ENCODE measurements at regions not wholly inside any gene's neighbourhood (a gene's known extent, or its start where the extent isn't known, plus 50 kb on each side); places are given as distances from the start of the nearest gene placed in this dataset.

- TF ChIP-seq, protein P1, sequence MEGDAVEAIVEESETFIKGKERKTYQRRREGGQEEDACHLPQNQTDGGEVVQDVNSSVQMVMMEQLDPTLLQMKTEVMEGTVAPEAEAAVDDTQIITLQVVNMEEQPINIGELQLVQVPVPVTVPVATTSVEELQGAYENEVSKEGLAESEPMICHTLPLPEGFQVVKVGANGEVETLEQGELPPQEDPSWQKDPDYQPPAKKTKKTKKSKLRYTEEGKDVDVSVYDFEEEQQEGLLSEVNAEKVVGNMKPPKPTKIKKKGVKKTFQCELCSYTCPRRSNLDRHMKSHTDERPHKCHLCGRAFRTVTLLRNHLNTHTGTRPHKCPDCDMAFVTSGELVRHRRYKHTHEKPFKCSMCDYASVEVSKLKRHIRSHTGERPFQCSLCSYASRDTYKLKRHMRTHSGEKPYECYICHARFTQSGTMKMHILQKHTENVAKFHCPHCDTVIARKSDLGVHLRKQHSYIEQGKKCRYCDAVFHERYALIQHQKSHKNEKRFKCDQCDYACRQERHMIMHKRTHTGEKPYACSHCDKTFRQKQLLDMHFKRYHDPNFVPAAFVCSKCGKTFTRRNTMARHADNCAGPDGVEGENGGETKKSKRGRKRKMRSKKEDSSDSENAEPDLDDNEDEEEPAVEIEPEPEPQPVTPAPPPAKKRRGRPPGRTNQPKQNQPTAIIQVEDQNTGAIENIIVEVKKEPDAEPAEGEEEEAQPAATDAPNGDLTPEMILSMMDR (IDR thresholded peaks at IDR 0.05; ENCODE audit: low read depth, low read length), result no peak
- no peak for DNase-seq (ENCODE audit: extremely low read depth, low read depth)
These were observed 63.2 kb downstream of the SHANK2 start for GRCh38 chr11:71188886-71189767.

GRCh38 chr11:71188073-71188472 is 64.3 kb downstream of the SHANK2 start:
- DNase-seq (ENCODE audit: extremely low read depth, low read depth), result no peak
- TF ChIP-seq, protein P1 (IDR thresholded peaks at IDR 0.05; ENCODE audit: low read depth, low read length), result no peak

DNA sequence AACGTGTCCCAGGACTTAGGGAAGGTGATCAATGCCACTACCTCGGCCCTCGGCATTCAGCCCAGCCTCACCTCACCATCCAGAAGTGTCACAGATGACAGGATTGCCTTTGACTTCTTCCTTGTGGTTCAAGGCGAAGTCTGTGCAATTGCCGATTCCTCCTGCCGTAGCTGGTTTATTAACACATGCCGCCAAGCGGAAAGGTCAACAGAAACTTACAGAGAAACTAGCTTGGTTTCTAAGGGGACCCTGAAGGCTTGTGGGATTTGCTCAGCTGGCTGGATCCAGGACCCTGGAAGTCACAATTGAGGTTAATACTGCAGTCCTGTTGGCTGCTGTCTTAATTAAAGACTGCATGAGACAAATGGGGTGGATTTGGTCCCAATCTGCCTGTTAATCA is 65.6 kb downstream of the SHANK2 start:
- no peak for DNase-seq (ENCODE audit: extremely low read depth, low read depth)
- TF ChIP-seq, protein P1 (IDR thresholded peaks at IDR 0.05; ENCODE audit: low read depth, low read length), result no peak

- DNase-seq (ENCODE audit: extremely low read depth, low read depth), result no peak
- TF ChIP-seq, protein P1 (IDR thresholded peaks at IDR 0.05; ENCODE audit: low read depth, low read length), result no peak
These were observed 67.0 kb downstream of the SHANK2 start for GRCh38 chr11:71185411-71185810.

DNA sequence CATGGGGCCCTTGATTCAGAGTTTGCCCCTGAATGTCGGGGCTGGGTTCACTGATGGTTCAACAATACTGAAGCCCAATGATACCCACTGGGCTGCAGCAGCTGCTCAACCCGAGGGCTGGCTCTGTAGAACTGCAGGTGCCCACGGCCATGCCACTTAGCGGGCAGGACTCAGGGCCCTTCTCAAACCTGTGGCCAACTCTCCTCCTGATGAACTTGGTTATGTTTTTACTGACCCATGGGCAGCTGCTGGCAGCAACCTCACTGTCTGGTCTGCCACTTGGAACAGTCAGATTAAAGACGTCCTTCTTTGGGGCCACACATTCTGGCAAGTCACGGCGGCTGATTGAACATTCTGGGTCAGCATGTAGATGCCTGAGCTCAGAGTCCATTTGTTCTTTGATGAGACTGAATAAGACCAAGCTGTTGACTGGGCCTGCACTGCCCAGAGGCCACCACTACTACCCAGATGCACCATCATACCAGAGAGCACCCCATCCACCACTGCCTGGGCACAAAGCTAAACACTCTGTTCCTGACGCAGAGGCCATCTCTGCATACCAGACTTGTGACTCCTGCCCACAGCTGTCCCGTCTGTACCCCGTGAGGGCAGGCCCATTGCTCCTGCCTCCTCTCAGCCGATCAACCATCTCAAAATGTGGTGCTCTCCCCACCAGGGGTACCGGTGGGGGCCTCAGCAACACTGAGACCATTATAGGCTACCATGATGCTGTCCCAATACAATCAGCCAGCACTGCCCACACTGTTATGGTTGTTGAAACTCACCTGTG is 67.8 kb downstream of the SHANK2 start:
- DNase-seq (ENCODE audit: extremely low read depth, low read depth), result no peak
- TF ChIP-seq, protein P1 (IDR thresholded peaks at IDR 0.05; ENCODE audit: low read depth, low read length), result no peak

DNA sequence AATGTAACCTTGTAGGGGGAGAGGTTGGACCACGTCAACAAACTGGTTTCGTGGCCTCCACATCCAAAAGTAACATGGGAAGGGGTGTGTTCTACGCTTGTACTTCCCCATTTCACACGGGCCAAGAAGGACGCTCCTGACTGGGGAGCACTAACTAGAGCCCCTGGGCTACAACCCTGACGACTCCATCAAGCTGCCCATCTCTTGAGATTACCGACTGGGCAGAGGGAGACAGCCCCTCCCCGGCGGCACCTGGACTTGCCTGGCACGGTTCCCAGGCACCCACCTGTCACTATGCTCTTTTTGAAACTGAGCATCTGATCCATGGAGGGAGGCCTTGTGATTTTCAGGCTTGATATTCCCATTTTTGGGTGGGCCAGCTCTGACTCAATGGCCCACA is 68.5 kb downstream of the SHANK2 start:
- TF ChIP-seq, protein P1 (IDR thresholded peaks at IDR 0.05; ENCODE audit: low read depth, low read length), result no peak

More for the DNA sequence above, 68.5 kb downstream of the SHANK2 start:
- DNase-seq (ENCODE audit: extremely low read depth, low read depth), result no peak

Data from AG09319 (cell line).